Body of pancreas (tissue), 4 donors: ENCODE measurements at regions not wholly inside any gene's neighbourhood (a gene's known extent, or its start where the extent isn't known, plus 50 kb on each side); places are given as distances from the start of the nearest gene placed in this dataset.

Source experiments
- POLR2A ChIP-seq, 3 donors: fragments of 450-650 bp; IDR thresholded peaks; one replicate each; pipeline ENCODE4 v1.6.1; 2016; ENCODE audit warnings: antibody characterized with exemption in 3 of 3, mild to moderate bottlenecking in 2 of 3
- TF ChIP-seq, protein P1 (sequence below), 7 experiments: fragments of 450-650 bp in 4 of 7; fragments of 200-600 bp in 3 of 7; sonication (generic) in 3 of 7; IDR thresholded peaks; one replicate each; pipeline ENCODE4 v1.5.1; 2016 to 2019; ENCODE audit warnings: antibody characterized with exemption in 7 of 7

GRCh38 chr3:170739410-170739809, 130.6 kb downstream of the RPL22L1 start:
- TF ChIP-seq, protein P1, sequence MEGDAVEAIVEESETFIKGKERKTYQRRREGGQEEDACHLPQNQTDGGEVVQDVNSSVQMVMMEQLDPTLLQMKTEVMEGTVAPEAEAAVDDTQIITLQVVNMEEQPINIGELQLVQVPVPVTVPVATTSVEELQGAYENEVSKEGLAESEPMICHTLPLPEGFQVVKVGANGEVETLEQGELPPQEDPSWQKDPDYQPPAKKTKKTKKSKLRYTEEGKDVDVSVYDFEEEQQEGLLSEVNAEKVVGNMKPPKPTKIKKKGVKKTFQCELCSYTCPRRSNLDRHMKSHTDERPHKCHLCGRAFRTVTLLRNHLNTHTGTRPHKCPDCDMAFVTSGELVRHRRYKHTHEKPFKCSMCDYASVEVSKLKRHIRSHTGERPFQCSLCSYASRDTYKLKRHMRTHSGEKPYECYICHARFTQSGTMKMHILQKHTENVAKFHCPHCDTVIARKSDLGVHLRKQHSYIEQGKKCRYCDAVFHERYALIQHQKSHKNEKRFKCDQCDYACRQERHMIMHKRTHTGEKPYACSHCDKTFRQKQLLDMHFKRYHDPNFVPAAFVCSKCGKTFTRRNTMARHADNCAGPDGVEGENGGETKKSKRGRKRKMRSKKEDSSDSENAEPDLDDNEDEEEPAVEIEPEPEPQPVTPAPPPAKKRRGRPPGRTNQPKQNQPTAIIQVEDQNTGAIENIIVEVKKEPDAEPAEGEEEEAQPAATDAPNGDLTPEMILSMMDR (IDR thresholded peaks at IDR 0.05) = no peak
- no peak for TF ChIP-seq POLR2A (IDR thresholded peaks at IDR 0.05)
